B cell (primary cell): ENCODE measurements at regions not wholly inside any gene's neighbourhood (a gene's known extent, or its start where the extent isn't known, plus 50 kb on each side); places are given as distances from the start of the nearest gene placed in this dataset.

Experiments
- ATAC-seq: fragments of 200-7000 bp; cut with Tn5 transposase; one replicate; pipeline ENCODE4 v1.10.0; 2021; ENCODE audit warnings: low read depth, mild to moderate bottlenecking, moderate number of reproducible peaks, moderate library complexity
- CTCF ChIA-PET: fragments of 350-600 bp; sonication (Branson Sonifier 250); formaldehyde crosslinking; loops from one replicate; lab custom pipeline; 2021; ENCODE audit warnings: antibody characterized with exemption, inconsistent platforms; lab: Charles Lee
- POLR2A ChIA-PET: fragments of 350-600 bp; sonication (Branson Sonifier 250); formaldehyde crosslinking; loops from one replicate; lab custom pipeline; 2021; ENCODE audit warnings: antibody characterized with exemption; lab: Charles Lee
- DNase-seq: peaks from one replicate; pipeline ENCODE4 v3.0.0; 2013
- H2AFZ ChIP-seq: 2 replicates; pipeline ENCODE4 v1.6.1; 2012; ENCODE audit warnings: mild to moderate bottlenecking, low read depth, low read length; ENCODE audit not compliant: insufficient read depth, poor library complexity, severe bottlenecking
- H3K27ac ChIP-seq, 2 donors: 1 replicate in 1 of 2; 2 replicates in 1 of 2; pipeline ENCODE4 v1.5.1; 2012 to 2013; ENCODE audit warnings: low read length in 2 of 2, mild to moderate bottlenecking in 2 of 2, moderate library complexity in 1 of 2
- H3K27me3 ChIP-seq, 4 experiments: fragments of 200-600 bp in 1 of 4; sonication (generic) in 1 of 4; replicated peaks in 1 of 4; 1 replicate in 2 of 4; 2 replicates in 2 of 4; pipeline versions ENCODE4 v1.6.1 to v1.7.0; 2013 to 2016; ENCODE audit warnings: low read length in 3 of 4, mild to moderate bottlenecking in 2 of 4, mixed read lengths in 1 of 4, moderate library complexity in 1 of 4; ENCODE audit not compliant: insufficient read depth in 4 of 4, control insufficient read depth in 3 of 4; ENCODE audit errors: control extremely low read depth in 1 of 4
- H3K36me3 ChIP-seq, 2 experiments: replicated peaks in 1 of 2; 1 replicate in 1 of 2; 2 replicates in 1 of 2; pipeline versions ENCODE4 v1.6.1 to v1.7.1; 2013; ENCODE audit warnings: low read length in 1 of 2; ENCODE audit not compliant: insufficient read depth in 2 of 2, control insufficient read depth in 1 of 2; ENCODE audit errors: control extremely low read depth in 1 of 2, extremely low read depth in 1 of 2
- H3K4me1 ChIP-seq, 2 donors: fragments of 200-600 bp in 1 of 2; sonication (generic) in 1 of 2; 1 replicate in 1 of 2; 2 replicates in 1 of 2; pipeline versions ENCODE4 v1.5.1 to v1.6.1; 2013 to 2017; ENCODE audit warnings: low read length in 2 of 2; ENCODE audit not compliant: control insufficient read depth in 2 of 2, insufficient read depth in 2 of 2
- H3K4me2 ChIP-seq: replicated peaks from 2 replicates; pipeline ENCODE3; 2012; ENCODE audit warnings: mild to moderate bottlenecking, low read depth, low read length; ENCODE audit not compliant: poor library complexity, severe bottlenecking
- H3K4me3 ChIP-seq, 5 experiments: fragments of 200-600 bp in 1 of 5; sonication (generic) in 1 of 5; 1 replicate in 3 of 5; 2 replicates in 2 of 5; pipeline versions ENCODE4 v1.5.1 to v1.7.0; 2011 to 2016; ENCODE audit warnings: low read length in 4 of 5, mild to moderate bottlenecking in 4 of 5, low read depth in 2 of 5, control low read depth in 1 of 5, moderate library complexity in 1 of 5; ENCODE audit not compliant: insufficient read depth in 1 of 5; ENCODE audit errors: control extremely low read depth in 1 of 5, extremely low read depth in 1 of 5
- H3K79me2 ChIP-seq: fragments of 200-600 bp; sonication (generic); one replicate; pipeline ENCODE4 v1.6.0; 2016; ENCODE audit warnings: low read length; ENCODE audit not compliant: control insufficient read depth, insufficient read depth
- H3K9ac ChIP-seq: fragments of 200-600 bp; sonication (generic); 2 replicates; pipeline ENCODE4 v1.6.1; 2017; ENCODE audit warnings: mild to moderate bottlenecking, low read length, moderate library complexity
- H3K9me3 ChIP-seq, 3 donors: one replicate each; pipeline versions ENCODE4 v1.6.1 to v1.7.1; 2013; ENCODE audit warnings: low read length in 2 of 3; ENCODE audit not compliant: control insufficient read depth in 2 of 3, insufficient read depth in 1 of 3; ENCODE audit errors: control extremely low read depth in 1 of 3
- H4K20me1 ChIP-seq: 2 replicates; pipeline ENCODE4 v1.6.0; 2012; ENCODE audit warnings: mild to moderate bottlenecking, low read length; ENCODE audit not compliant: insufficient read depth, control insufficient read depth, poor library complexity, severe bottlenecking
- H3K27ac Mint-ChIP-seq: one replicate; pipeline ENCODE4 v1.8.0; 2021; ENCODE audit warnings: mixed read lengths
- H3K27me3 Mint-ChIP-seq: one replicate; pipeline ENCODE4 v1.8.0; 2021; ENCODE audit warnings: mixed read lengths
- H3K4me1 Mint-ChIP-seq: one replicate; pipeline ENCODE4 v1.8.0; 2021; ENCODE audit warnings: mixed read lengths
- H3K4me3 Mint-ChIP-seq: one replicate; pipeline ENCODE4 v1.8.0; 2021; ENCODE audit warnings: mixed read lengths
- H3K9me3 Mint-ChIP-seq: one replicate; pipeline ENCODE4 v1.8.0; 2022; ENCODE audit warnings: mixed read lengths; ENCODE audit not compliant: insufficient read depth
- CTCF ChIP-seq: fragments of 200-600 bp; IDR thresholded peaks from one replicate; pipeline ENCODE4 v1.8.0; 2022; ENCODE audit warnings: antibody characterized with exemption, mild to moderate bottlenecking
- EZH2 ChIP-seq: IDR thresholded peaks from 2 replicates; pipeline ENCODE4 v1.6.1; 2012; ENCODE audit warnings: borderline replicate concordance, low read depth, mild to moderate bottlenecking, moderate library complexity, low read length; ENCODE audit not compliant: insufficient read depth, poor library complexity, severe bottlenecking
- WGBS: methylation state at CpG from one replicate; pipeline ENCODE4 v1.1.5; 2013; ENCODE audit warnings: missing lambda C conversion rate; ENCODE audit not compliant: insufficient coverage; 5-methylcytosine and 5-hydroxymethylcytosine counted together
- intact Hi-C: fragments of 100-400 bp; cut with micrococcal nuclease; formaldehyde crosslinking; loops from one replicate; pipeline ENCODE4 v1.10.0; 2022

GRCh38 chr1:95440511-95440910 is 206.5 kb downstream of the RWDD3 start:
- DNase-seq (no peak), ATAC-seq (no peak)
- WGBS = no CpG with 5 or more reads among the region's 4 CpGs
- no peak for TF ChIP-seq EZH2
- no peak for TF ChIP-seq CTCF
- no peak overlapping the region for H3K4me3 Mint-ChIP-seq
- Histone ChIP-seq H3K9ac (no peak overlapping the region), H3K36me3 (no peaks in the 10 kb centered on the region), H3K4me1 (no peaks in the 10 kb centered on the region), H3K79me2 (no peaks in the 10 kb centered on the region), H3K9me3 (no peaks in the 10 kb centered on the region), H2AFZ (no peak overlapping the region), H3K4me2 (no peak overlapping the region), H3K27ac (no peak overlapping the region), H3K27me3 (no peaks in the 10 kb centered on the region), H4K20me1 (no peaks in the 10 kb centered on the region), H3K4me3 (no peak overlapping the region)
- no peaks in the 10 kb centered on the region for H3K27me3 Mint-ChIP-seq
- no peaks in the 10 kb centered on the region for H3K9me3 Mint-ChIP-seq
- CTCF ChIA-PET = no interaction called here
- no peaks in the 10 kb centered on the region for H3K4me1 Mint-ChIP-seq
- intact Hi-C loops = no loop called here
- H3K27ac Mint-ChIP-seq = no peak overlapping the region
- POLR2A ChIA-PET = no interaction called here

GRCh38 chr1:95449516-95449915 is 215.5 kb downstream of the RWDD3 start:
- Histone ChIP-seq H3K9ac (no peak overlapping the region), H3K79me2 (no peaks in the 10 kb centered on the region), H2AFZ (no peak overlapping the region), H3K27ac (no peak overlapping the region), H4K20me1 (no peaks in the 10 kb centered on the region), H3K36me3 (no peaks in the 10 kb centered on the region), H3K4me2 (no peak overlapping the region), H3K4me1 (no peaks in the 10 kb centered on the region), H3K4me3 (no peak overlapping the region), H3K27me3 (no peaks in the 10 kb centered on the region), H3K9me3 (peaks cover 0 to 16% (median 0%) of the 10 kb centered on the region in 3 donors)
- intact Hi-C loops = no loop called here
- peaks cover 6% of the 10 kb centered on the region for H3K9me3 Mint-ChIP-seq
- DNase-seq = no peak
- H3K27ac Mint-ChIP-seq = no peak overlapping the region
- WGBS = 100% methylated on average over 1 of the region's 3 CpGs
- H3K4me3 Mint-ChIP-seq = no peak overlapping the region
- CTCF ChIA-PET = no interaction called here
- no peak for ATAC-seq
- no peaks in the 10 kb centered on the region for H3K4me1 Mint-ChIP-seq
- POLR2A ChIA-PET = no interaction called here
- TF ChIP-seq CTCF (no peak), EZH2 (no peak)
- no peaks in the 10 kb centered on the region for H3K27me3 Mint-ChIP-seq
